ENCODE measurements at regions not wholly inside any gene's neighbourhood (a gene's known extent, or its start where the extent isn't known, plus 50 kb on each side); places are given as distances from the start of the nearest gene placed in this dataset.

DNA sequence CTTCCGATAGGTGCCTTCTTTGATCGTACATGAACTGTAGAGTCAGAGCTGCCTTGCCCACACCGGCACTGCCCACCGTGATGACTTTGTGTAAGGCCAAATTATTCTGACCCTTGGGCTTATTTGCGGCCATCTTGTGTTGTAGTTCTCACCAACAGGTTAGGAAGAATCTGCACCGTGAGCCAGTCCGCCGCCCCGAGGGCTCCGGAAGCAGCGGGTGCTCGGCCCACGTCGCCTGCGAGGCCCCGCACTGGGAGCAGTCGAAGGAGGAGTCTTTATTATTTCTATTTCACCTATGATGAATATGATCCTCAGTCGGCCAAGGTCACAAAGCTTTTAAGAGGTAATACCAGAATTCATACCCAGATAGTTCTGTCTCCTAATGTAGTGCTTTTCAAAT is 70.6 kb upstream of the SYT1 start:
- no TSS peak for BruUV-seq (replicated peaks)
- TF ChIP-seq GATA2 (IDR thresholded peaks at IDR 0.05; ENCODE audit: insufficient read depth, insufficient read length, low read depth, low read length) (no peak), MAX (IDR thresholded peaks at IDR 0.05; ENCODE audit: insufficient read depth, insufficient read length) (no peak), CTCF (IDR thresholded peaks at IDR 0.05; ENCODE audit: extremely low read depth in 1 of 2, insufficient read depth in 1 of 2, low read depth in 1 of 2, low read length in 2 of 2) (no peak), EZH2 (IDR thresholded peaks at IDR 0.05; ENCODE audit: borderline replicate concordance, low read depth, low read length, severe bottlenecking) (no peak), POLR2AphosphoS5 (IDR thresholded peaks at IDR 0.05; ENCODE audit: insufficient read depth, low read depth, low read length) (no peak), JUN (IDR thresholded peaks at IDR 0.05; ENCODE audit: borderline replicate concordance, insufficient read depth, insufficient read length, low read depth) (no peak), FOS (IDR thresholded peaks at IDR 0.05; ENCODE audit: borderline replicate concordance, insufficient read depth, low read length) (no peak), POLR2A (IDR thresholded peaks at IDR 0.05; ENCODE audit: low read depth, low read length) (no peak), MYC (IDR thresholded peaks at IDR 0.05; ENCODE audit: low read depth, low read length) (no peak)
- no peaks in the 10 kb centered on the region for H4K20me1 ChIP-seq (replicated peaks; ENCODE audit: control insufficient read depth, extremely low read depth, insufficient read depth, low read length)
- H3K4me2 ChIP-seq (ENCODE audit: insufficient read depth, low read length): no peak overlapping the region
- no peaks in the 10 kb centered on the region for H3K9me3 ChIP-seq (replicated peaks; ENCODE audit: control insufficient read depth, insufficient read depth, low read length)
- H3K9me1 ChIP-seq (replicated peaks; ENCODE audit: control insufficient read depth, extremely low read depth, insufficient read depth, low read length): no peaks in the 10 kb centered on the region
- H3K27me3 ChIP-seq (ENCODE audit: control insufficient read depth in 2 of 2, insufficient read depth in 2 of 2, low read length in 2 of 2): no peaks in the 10 kb centered on the region
- CTCF ChIA-PET: interaction anchor here (1.2 kb wide), 1 partner anchor 9 kb away, joined by 3 read pairs; no protein-coding TSS in a partner anchor
- intact Hi-C loops (cut with micrococcal nuclease) (no loop called here), dilution Hi-C loops (cut with MboI; ENCODE audit: extremely low pct_ligation_motif_present, low sequenced_read_pairs) (no loop called here)
- no peak for FAIRE-seq
- H3K79me2 ChIP-seq (ENCODE audit: control insufficient read depth, insufficient read depth, low read length): no peaks in the 10 kb centered on the region
- no peak for DNase-seq (ENCODE audit: low read depth, low spot score)
- no peak overlapping the region for H3K27ac ChIP-seq (ENCODE audit: insufficient read depth, low read depth, low read length)
- H2AFZ ChIP-seq (ENCODE audit: low read depth, low read length): no peak overlapping the region
- no peaks in the 10 kb centered on the region for H3K36me3 ChIP-seq (ENCODE audit: control insufficient read depth in 2 of 2, extremely low read depth in 1 of 2, insufficient read depth in 2 of 2, low read length in 2 of 2)
- POLR2A ChIA-PET: no interaction called here
- no peak overlapping the region for H3K4me3 ChIP-seq (replicated peaks in 1 of 3; ENCODE audit: insufficient read depth in 1 of 3, low read depth in 1 of 3, low read length in 3 of 3)
- H3K9ac ChIP-seq (replicated peaks; ENCODE audit: extremely low read depth, insufficient read depth, low read length): no peak overlapping the region
- H3K4me1 ChIP-seq (ENCODE audit: control insufficient read depth, extremely low read depth, insufficient read depth, low read length): no peaks in the 10 kb centered on the region
